ENCODE measurements at regions not wholly inside any gene's neighbourhood (a gene's known extent, or its start where the extent isn't known, plus 50 kb on each side); places are given as distances from the start of the nearest gene placed in this dataset.
"Not testable (repeated sequence)": the region's sequence is repeated elsewhere in the genome, so short reads cannot be mapped to it uniquely, and the experiment has no call there.

- H3K36me3 ChIP-seq (ENCODE audit: control insufficient read depth, insufficient read depth, low read length): no peaks in the 10 kb centered on the region
- H3K4me3 ChIP-seq (ENCODE audit: low read depth, low read length): no peak overlapping the region
- no peak overlapping the region for H3K4me2 ChIP-seq (ENCODE audit: low read length)
- TF ChIP-seq CTCF (IDR thresholded peaks at IDR 0.05): no peak
- no peak overlapping the region for H2AFZ ChIP-seq
- no peaks in the 10 kb centered on the region for H3K9me3 ChIP-seq (ENCODE audit: control insufficient read depth, low read length)
- H3K27me3 ChIP-seq (ENCODE audit: control insufficient read depth, insufficient read depth, low read length): no peaks in the 10 kb centered on the region
- H3K27ac ChIP-seq: no peak overlapping the region
- H3K4me1 ChIP-seq: no peaks in the 10 kb centered on the region
- H3K79me2 ChIP-seq: no peaks in the 10 kb centered on the region
- no peak overlapping the region for H3K9ac ChIP-seq
Measured at GRCh38 chr4:158965226-158965625, 137.7 kb upstream of the RAPGEF2 start.

GRCh38 chr4:158966091-158966490 lies 136.8 kb upstream of the RAPGEF2 start:
- Histone ChIP-seq H2AFZ (no peak overlapping the region), H3K36me3 (ENCODE audit: control insufficient read depth, insufficient read depth, low read length) (no peaks in the 10 kb centered on the region), H3K27ac (no peak overlapping the region), H3K79me2 (no peaks in the 10 kb centered on the region), H3K4me2 (ENCODE audit: low read length) (no peak overlapping the region), H3K9me3 (ENCODE audit: control insufficient read depth, low read length) (no peaks in the 10 kb centered on the region), H3K4me1 (no peaks in the 10 kb centered on the region), H3K27me3 (ENCODE audit: control insufficient read depth, insufficient read depth, low read length) (no peaks in the 10 kb centered on the region), H3K4me3 (ENCODE audit: low read depth, low read length) (no peak overlapping the region), H3K9ac (no peak overlapping the region)
- TF ChIP-seq CTCF (IDR thresholded peaks at IDR 0.05): no peak

GRCh38 chr4:158968961-158969360 lies 133.9 kb upstream of the RAPGEF2 start:
- Histone ChIP-seq H3K4me1 (no peaks in the 10 kb centered on the region), H3K9me3 (ENCODE audit: control insufficient read depth, low read length) (no peaks in the 10 kb centered on the region), H3K36me3 (ENCODE audit: control insufficient read depth, insufficient read depth, low read length) (no peaks in the 10 kb centered on the region), H3K27me3 (ENCODE audit: control insufficient read depth, insufficient read depth, low read length) (no peaks in the 10 kb centered on the region), H3K4me3 (ENCODE audit: low read depth, low read length) (no peak overlapping the region), H3K27ac (no peak overlapping the region), H2AFZ (no peak overlapping the region), H3K79me2 (no peaks in the 10 kb centered on the region), H3K9ac (no peak overlapping the region), H3K4me2 (ENCODE audit: low read length) (no peak overlapping the region)
- TF ChIP-seq CTCF (IDR thresholded peaks at IDR 0.05): no peak

- Histone ChIP-seq H3K4me2 (ENCODE audit: low read length) (no peak overlapping the region), H3K9ac (no peak overlapping the region), H2AFZ (no peak overlapping the region), H3K4me1 (no peaks in the 10 kb centered on the region), H3K27me3 (ENCODE audit: control insufficient read depth, insufficient read depth, low read length) (no peaks in the 10 kb centered on the region), H3K36me3 (ENCODE audit: control insufficient read depth, insufficient read depth, low read length) (no peaks in the 10 kb centered on the region), H3K9me3 (ENCODE audit: control insufficient read depth, low read length) (no peaks in the 10 kb centered on the region), H3K4me3 (ENCODE audit: low read depth, low read length) (no peak overlapping the region), H3K79me2 (no peaks in the 10 kb centered on the region), H3K27ac (no peak overlapping the region)
- no peak for TF ChIP-seq CTCF (IDR thresholded peaks at IDR 0.05)
Measured at GRCh38 chr4:158970812-158971211, 132.1 kb upstream of the RAPGEF2 start.

GRCh38 chr4:158974438-158974837 lies 128.4 kb upstream of the RAPGEF2 start:
- H3K79me2 ChIP-seq; H3K36me3 ChIP-seq (ENCODE audit: control insufficient read depth, insufficient read depth, low read length); H2AFZ ChIP-seq; H3K4me3 ChIP-seq (ENCODE audit: low read depth, low read length); H3K4me2 ChIP-seq (ENCODE audit: low read length); H3K9ac ChIP-seq; H3K27me3 ChIP-seq (ENCODE audit: control insufficient read depth, insufficient read depth, low read length); H3K27ac ChIP-seq; H3K4me1 ChIP-seq; H3K9me3 ChIP-seq (ENCODE audit: control insufficient read depth, low read length): not testable (repeated sequence)

GRCh38 chr4:158980711-158981110 lies 122.2 kb upstream of the RAPGEF2 start:
- H3K79me2 ChIP-seq; H3K27me3 ChIP-seq (ENCODE audit: control insufficient read depth, insufficient read depth, low read length); H3K4me1 ChIP-seq; H3K4me3 ChIP-seq (ENCODE audit: low read depth, low read length); H3K27ac ChIP-seq; H3K9me3 ChIP-seq (ENCODE audit: control insufficient read depth, low read length); H3K9ac ChIP-seq; H3K4me2 ChIP-seq (ENCODE audit: low read length); H3K36me3 ChIP-seq (ENCODE audit: control insufficient read depth, insufficient read depth, low read length); H2AFZ ChIP-seq: not testable (repeated sequence)
